Gastrocnemius medialis (tissue), 4 donors: ENCODE measurements at regions not wholly inside any gene's neighbourhood (a gene's known extent, or its start where the extent isn't known, plus 50 kb on each side); places are given as distances from the start of the nearest gene placed in this dataset.

Experiments used
- ATAC-seq, 2 donors: fragments of 150-250 bp; one replicate each; pipeline ENCODE4 v1.9.1; 2016
- DNase-seq, 2 donors: peaks; one replicate each; pipeline ENCODE4 v3.0.0-alpha.2; 2019
- H3K27ac ChIP-seq, 4 donors: fragments of 200-600 bp; sonication (generic); 1 replicate in 1 of 4; 2 replicates in 3 of 4; pipeline ENCODE4 v1.5.1; 2016 to 2018; ENCODE audit warnings: mild to moderate bottlenecking in 2 of 4, moderate library complexity in 1 of 4
- H3K27me3 ChIP-seq, 3 donors: fragments of 200-600 bp; sonication (generic) in 2 of 3; 1 replicate in 1 of 3; 2 replicates in 2 of 3; pipeline versions ENCODE4 v1.5.1 to v1.6.0; 2016 to 2019; ENCODE audit warnings: mild to moderate bottlenecking in 1 of 3, moderate library complexity in 1 of 3
- H3K36me3 ChIP-seq, 2 donors: fragments of 200-600 bp; sonication (generic) in 1 of 2; one replicate each; pipeline ENCODE4 v1.5.1; 2017 to 2018
- H3K4me1 ChIP-seq, 2 donors: fragments of 200-600 bp; sonication (generic) in 1 of 2; one replicate each; pipeline ENCODE4 v1.5.1; 2016 to 2017; ENCODE audit warnings: mild to moderate bottlenecking in 2 of 2
- H3K4me3 ChIP-seq, 4 donors: fragments of 200-600 bp; sonication (generic) in 3 of 4; 1 replicate in 1 of 4; 2 replicates in 3 of 4; pipeline ENCODE4 v1.5.1; 2016 to 2019; ENCODE audit warnings: mild to moderate bottlenecking in 2 of 4
- H3K9me3 ChIP-seq, 3 donors: fragments of 200-600 bp; sonication (generic) in 2 of 3; 1 replicate in 1 of 3; 2 replicates in 2 of 3; pipeline ENCODE4 v1.5.1; 2016 to 2019
- POLR2A ChIP-seq, 2 donors: fragments of 450-650 bp; IDR thresholded peaks; one replicate each; pipeline ENCODE4 v1.6.1; 2017; ENCODE audit warnings: antibody characterized with exemption in 2 of 2, mild to moderate bottlenecking in 2 of 2, moderate library complexity in 2 of 2
- in situ Hi-C, 4 donors: fragments of 200-750 bp; cut with MboI; loops; one replicate each; pipeline versions ENCODE4 v1.15.0 to v1.8.0; 2017; ENCODE audit warnings: low sequenced_read_pairs in 4 of 4
- intact Hi-C: fragments of 100-400 bp; cut with DNase I; formaldehyde crosslinking; loops from one replicate; pipeline ENCODE4 v1.15.1; 2023; ENCODE audit warnings: low total_unique reads
- TF ChIP-seq, protein P1 (sequence below), 5 experiments: fragments of 450-650 bp in 3 of 5; fragments of 200-600 bp in 2 of 5; sonication (generic) in 2 of 5; IDR thresholded peaks in 4 of 5; conservative IDR thresholded peaks in 1 of 5; 1 replicate in 4 of 5; 2 replicates in 1 of 5; pipeline ENCODE4 v1.5.1; 2016 to 2019; ENCODE audit warnings: antibody characterized with exemption in 5 of 5, mild to moderate bottlenecking in 3 of 5, moderate library complexity in 3 of 5

DNA sequence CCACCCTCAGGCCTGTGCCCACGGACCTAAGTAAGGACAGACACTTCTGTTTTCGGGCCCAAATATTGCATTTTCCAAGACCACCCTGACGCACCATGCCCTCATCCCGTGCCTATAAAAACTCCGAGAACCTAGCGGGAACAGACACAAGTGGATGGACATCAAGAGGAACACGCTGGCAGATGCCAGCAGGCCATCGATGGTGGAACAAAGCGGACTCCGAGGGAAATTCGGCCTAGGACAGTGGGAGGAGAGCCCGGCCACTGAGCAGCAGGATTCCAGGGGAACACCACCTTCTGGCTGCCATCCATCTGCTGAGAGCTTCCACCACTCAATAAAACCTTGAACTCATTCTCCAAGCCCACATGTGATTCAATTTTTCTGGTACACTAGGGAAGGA, 243.6 kb upstream of the ZWINT start:
- Histone ChIP-seq H3K27me3 (no peaks in the 10 kb centered on the region), H3K27ac (no peak overlapping the region), H3K4me1 (no peaks in the 10 kb centered on the region), H3K4me3 (no peak overlapping the region), H3K36me3 (no peaks in the 10 kb centered on the region), H3K9me3 (no peaks in the 10 kb centered on the region)
- TF ChIP-seq POLR2A (IDR thresholded peaks at IDR 0.05) = no peak
- TF ChIP-seq, protein P1, sequence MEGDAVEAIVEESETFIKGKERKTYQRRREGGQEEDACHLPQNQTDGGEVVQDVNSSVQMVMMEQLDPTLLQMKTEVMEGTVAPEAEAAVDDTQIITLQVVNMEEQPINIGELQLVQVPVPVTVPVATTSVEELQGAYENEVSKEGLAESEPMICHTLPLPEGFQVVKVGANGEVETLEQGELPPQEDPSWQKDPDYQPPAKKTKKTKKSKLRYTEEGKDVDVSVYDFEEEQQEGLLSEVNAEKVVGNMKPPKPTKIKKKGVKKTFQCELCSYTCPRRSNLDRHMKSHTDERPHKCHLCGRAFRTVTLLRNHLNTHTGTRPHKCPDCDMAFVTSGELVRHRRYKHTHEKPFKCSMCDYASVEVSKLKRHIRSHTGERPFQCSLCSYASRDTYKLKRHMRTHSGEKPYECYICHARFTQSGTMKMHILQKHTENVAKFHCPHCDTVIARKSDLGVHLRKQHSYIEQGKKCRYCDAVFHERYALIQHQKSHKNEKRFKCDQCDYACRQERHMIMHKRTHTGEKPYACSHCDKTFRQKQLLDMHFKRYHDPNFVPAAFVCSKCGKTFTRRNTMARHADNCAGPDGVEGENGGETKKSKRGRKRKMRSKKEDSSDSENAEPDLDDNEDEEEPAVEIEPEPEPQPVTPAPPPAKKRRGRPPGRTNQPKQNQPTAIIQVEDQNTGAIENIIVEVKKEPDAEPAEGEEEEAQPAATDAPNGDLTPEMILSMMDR (IDR thresholded peaks at IDR 0.05 in 4 of 5, conservative IDR thresholded peaks at IDR 0.05 in 1 of 5) = no peak
- in situ Hi-C loops (no loop called here), intact Hi-C loops (no loop called here)
- DNase-seq (no peak), ATAC-seq (no peak)

DNA sequence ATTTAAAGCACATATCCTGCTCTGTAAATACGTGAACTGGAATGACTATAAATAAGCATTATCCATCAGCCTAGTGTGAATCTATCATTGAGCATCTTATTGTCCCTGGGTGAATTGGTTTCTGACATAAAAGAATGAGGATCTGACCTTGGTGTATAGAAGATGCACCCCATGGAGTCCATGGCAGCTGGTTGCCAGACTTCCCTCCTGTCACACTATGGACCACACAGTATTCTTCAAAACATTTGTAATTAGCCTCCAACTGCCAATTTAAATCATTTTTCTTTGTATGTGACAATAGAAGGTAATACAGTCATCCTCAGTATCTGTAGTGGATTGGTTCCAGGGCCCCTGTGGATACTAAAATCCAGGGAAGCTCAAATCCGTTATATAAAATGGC, 238.1 kb upstream of the ZWINT start:
- Histone ChIP-seq H3K27ac (no peak overlapping the region), H3K36me3 (no peaks in the 10 kb centered on the region), H3K4me3 (no peak overlapping the region), H3K9me3 (no peaks in the 10 kb centered on the region), H3K4me1 (no peaks in the 10 kb centered on the region), H3K27me3 (no peaks in the 10 kb centered on the region)
- DNase-seq = no peak
- TF ChIP-seq, protein P1 (IDR thresholded peaks at IDR 0.05 in 4 of 5, conservative IDR thresholded peaks at IDR 0.05 in 1 of 5) = no peak
- no peak for TF ChIP-seq POLR2A (IDR thresholded peaks at IDR 0.05)
- ATAC-seq = no peak
- in situ Hi-C loops = no loop called here
- intact Hi-C loops = no loop called here

DNA sequence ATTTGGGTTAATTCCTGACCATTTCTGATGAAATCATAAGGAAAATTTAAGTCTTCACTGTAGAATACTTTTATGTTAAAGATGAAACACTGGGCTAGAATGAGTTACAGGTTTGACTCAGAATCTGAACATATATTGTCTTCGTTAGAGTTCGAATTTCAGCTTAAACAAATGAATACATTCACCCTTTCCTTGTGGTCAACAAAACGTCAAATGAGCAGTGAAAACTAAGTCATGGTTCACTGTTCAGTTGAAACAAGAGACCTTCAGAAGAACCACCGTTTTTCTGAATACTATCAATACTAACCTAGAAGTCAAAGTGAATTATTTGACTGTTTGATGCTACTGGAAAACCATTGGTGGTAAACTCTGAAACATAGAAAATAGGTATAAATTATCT, 235.2 kb upstream of the ZWINT start:
- Histone ChIP-seq H3K27me3 (no peaks in the 10 kb centered on the region), H3K36me3 (no peaks in the 10 kb centered on the region), H3K9me3 (no peaks in the 10 kb centered on the region), H3K4me1 (no peaks in the 10 kb centered on the region), H3K27ac (no peak overlapping the region), H3K4me3 (no peak overlapping the region)
- TF ChIP-seq POLR2A (IDR thresholded peaks at IDR 0.05) = no peak
- TF ChIP-seq, protein P1 (IDR thresholded peaks at IDR 0.05 in 4 of 5, conservative IDR thresholded peaks at IDR 0.05 in 1 of 5) = no peak
- DNase-seq (no peak), ATAC-seq (no peak)
- in situ Hi-C loops = no loop called here
- intact Hi-C loops = no loop called here

DNA sequence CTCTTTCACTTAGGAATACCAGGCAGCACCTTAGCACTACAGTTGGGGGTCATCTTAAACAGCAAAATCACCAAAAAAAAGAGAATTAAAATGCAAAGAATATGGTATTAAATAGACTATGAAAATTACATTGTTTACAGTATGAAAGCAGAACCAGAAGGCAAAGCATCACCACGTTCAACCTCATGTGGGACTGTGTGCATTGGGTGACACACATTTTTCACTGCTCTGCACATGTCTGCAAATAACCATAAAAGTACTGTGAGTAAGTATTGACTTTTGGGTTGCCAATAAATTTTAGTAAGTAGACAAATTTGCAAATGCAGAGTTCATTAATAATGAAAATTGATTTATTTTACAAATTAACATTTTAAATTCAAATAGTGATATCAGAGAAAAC, 232.1 kb upstream of the ZWINT start:
- H3K27ac ChIP-seq = no peak overlapping the region
- no peaks in the 10 kb centered on the region for H3K4me1 ChIP-seq
- H3K36me3 ChIP-seq = no peaks in the 10 kb centered on the region
- no peaks in the 10 kb centered on the region for H3K9me3 ChIP-seq
- ATAC-seq = no peak
- TF ChIP-seq, protein P1 (IDR thresholded peaks at IDR 0.05 in 4 of 5, conservative IDR thresholded peaks at IDR 0.05 in 1 of 5) = no peak
- no peak for TF ChIP-seq POLR2A (IDR thresholded peaks at IDR 0.05)
- in situ Hi-C loops = no loop called here
- no peaks in the 10 kb centered on the region for H3K27me3 ChIP-seq
- intact Hi-C loops = no loop called here
- DNase-seq = no peak
- no peak overlapping the region for H3K4me3 ChIP-seq

DNA sequence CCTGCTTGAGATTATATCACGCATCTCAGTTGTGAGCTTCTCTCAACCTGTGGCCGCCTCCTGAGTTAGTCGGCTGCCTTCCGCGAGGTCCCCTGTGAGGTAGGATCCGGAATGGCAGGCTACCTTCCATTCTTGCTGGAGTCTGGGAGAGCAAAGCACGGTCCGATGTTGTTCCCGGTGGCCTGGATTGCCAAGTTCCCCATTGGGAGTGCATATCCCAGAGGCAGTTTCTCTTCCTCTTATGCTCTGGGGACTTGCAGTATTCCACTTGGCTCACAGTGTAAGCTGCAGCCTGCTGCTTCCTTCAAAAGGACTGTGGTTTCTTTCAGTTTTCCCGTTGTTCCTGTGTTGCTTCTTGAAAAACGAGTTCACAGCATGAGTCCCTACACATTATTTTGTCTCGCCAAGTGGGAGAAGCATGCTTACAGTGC, 225.4 kb upstream of the ZWINT start:
- in situ Hi-C loops (no loop called here), intact Hi-C loops (no loop called here)
- H3K27me3 ChIP-seq = no peaks in the 10 kb centered on the region
- no peak overlapping the region for H3K27ac ChIP-seq
- H3K4me1 ChIP-seq = no peaks in the 10 kb centered on the region
- DNase-seq (no peak), ATAC-seq (no peak)
- no peak overlapping the region for H3K4me3 ChIP-seq
- TF ChIP-seq, protein P1 (IDR thresholded peaks at IDR 0.05 in 4 of 5, conservative IDR thresholded peaks at IDR 0.05 in 1 of 5) = no peak
- TF ChIP-seq POLR2A (IDR thresholded peaks at IDR 0.05) = no peak
- H3K9me3 ChIP-seq = no peaks in the 10 kb centered on the region
- no peaks in the 10 kb centered on the region for H3K36me3 ChIP-seq
